ENCODE measurements at regions not wholly inside any gene's neighbourhood (a gene's known extent, or its start where the extent isn't known, plus 50 kb on each side); places are given as distances from the start of the nearest gene placed in this dataset.

- DNase-seq, result no peak
These were observed 70.6 kb upstream of the ARHGAP5 start for GRCh38 chr14:32006263-32007110.

- DNase-seq, result no peak
These were observed 69.2 kb upstream of the ARHGAP5 start for GRCh38 chr14:32007755-32008362.

GRCh38 chr14:32008602-32009193, 68.4 kb upstream of the ARHGAP5 start:
- DNase-seq, result no peak

GRCh38 chr14:32009221-32009975, 67.7 kb upstream of the ARHGAP5 start:
- no peak for DNase-seq

GRCh38 chr14:32009976-32010581, 67.0 kb upstream of the ARHGAP5 start:
- no peak for DNase-seq

GRCh38 chr14:32010604-32011125, 66.4 kb upstream of the ARHGAP5 start:
- no peak for DNase-seq

GRCh38 chr14:32011225-32011624, 65.9 kb upstream of the ARHGAP5 start:
- no peak for DNase-seq

GRCh38 chr14:32012062-32012461, 65.0 kb upstream of the ARHGAP5 start:
- DNase-seq, result no peak

- DNase-seq, result no peak
These were observed 64.5 kb upstream of the ARHGAP5 start for GRCh38 chr14:32012571-32012970.

- DNase-seq, result no peak
These were observed 64.0 kb upstream of the ARHGAP5 start for GRCh38 chr14:32013083-32013482.

- no peak for DNase-seq
These were observed 63.0 kb upstream of the ARHGAP5 start for GRCh38 chr14:32014057-32014456.

GRCh38 chr14:32014498-32014897, 62.6 kb upstream of the ARHGAP5 start:
- DNase-seq, result no peak

GRCh38 chr14:32015166-32015565, 61.9 kb upstream of the ARHGAP5 start:
- no peak for DNase-seq

GRCh38 chr14:32017587-32017986, 59.5 kb upstream of the ARHGAP5 start:
- no peak for DNase-seq

GRCh38 chr14:32018391-32019092, 58.6 kb upstream of the ARHGAP5 start:
- no peak for DNase-seq

- DNase-seq, result no peak
These were observed 57.8 kb upstream of the ARHGAP5 start for GRCh38 chr14:32019276-32019675.

GRCh38 chr14:32020882-32021281, 56.2 kb upstream of the ARHGAP5 start:
- no peak for DNase-seq

- DNase-seq, result no peak
These were observed 55.8 kb upstream of the ARHGAP5 start for GRCh38 chr14:32021341-32021740.

- DNase-seq, result no peak
These were observed 54.6 kb upstream of the ARHGAP5 start for GRCh38 chr14:32022525-32022924.

- DNase-seq, result no peak
These were observed 54.1 kb upstream of the ARHGAP5 start for GRCh38 chr14:32022938-32023466.

GRCh38 chr14:32023540-32023939, 53.6 kb upstream of the ARHGAP5 start:
- DNase-seq, result no peak

Measured in T-helper 2 cell (primary cell).